Osteocyte (in vitro differentiated cells): ENCODE measurements at regions not wholly inside any gene's neighbourhood (a gene's known extent, or its start where the extent isn't known, plus 50 kb on each side); places are given as distances from the start of the nearest gene placed in this dataset.

Source experiments
- DNase-seq: peaks from one replicate; pipeline ENCODE4 v3.0.0; 2021; ENCODE audit warnings: mixed read lengths; ENCODE audit not compliant: unreplicated experiment; ENCODE audit errors: extremely low spot score
- H3K27ac Mint-ChIP-seq: one replicate; pipeline ENCODE4 v1.8.0; 2021; ENCODE audit warnings: mild to moderate bottlenecking, mixed read lengths; ENCODE audit not compliant: unreplicated experiment
- H3K27me3 Mint-ChIP-seq: one replicate; pipeline ENCODE4 v1.8.0; 2021; ENCODE audit warnings: mixed read lengths; ENCODE audit not compliant: unreplicated experiment
- H3K36me3 Mint-ChIP-seq: one replicate; pipeline ENCODE4 v1.8.0; 2021; ENCODE audit warnings: mixed read lengths; ENCODE audit not compliant: unreplicated experiment
- H3K4me1 Mint-ChIP-seq: one replicate; pipeline ENCODE4 v1.8.0; 2021; ENCODE audit warnings: mixed read lengths; ENCODE audit not compliant: unreplicated experiment
- H3K4me3 Mint-ChIP-seq: one replicate; pipeline ENCODE4 v1.8.0; 2021; ENCODE audit warnings: mild to moderate bottlenecking, moderate library complexity, mixed read lengths; ENCODE audit not compliant: unreplicated experiment
- H3K9me3 Mint-ChIP-seq: one replicate; pipeline ENCODE4 v1.8.0; 2021; ENCODE audit warnings: mixed read lengths; ENCODE audit not compliant: unreplicated experiment
- TF ChIP-seq, protein P1 (sequence below): fragments of 200-600 bp; sonication (generic); IDR thresholded peaks from 2 replicates; pipeline ENCODE4 v1.5.0; 2021; ENCODE audit warnings: antibody characterized with exemption, mild to moderate bottlenecking, moderate library complexity

DNA sequence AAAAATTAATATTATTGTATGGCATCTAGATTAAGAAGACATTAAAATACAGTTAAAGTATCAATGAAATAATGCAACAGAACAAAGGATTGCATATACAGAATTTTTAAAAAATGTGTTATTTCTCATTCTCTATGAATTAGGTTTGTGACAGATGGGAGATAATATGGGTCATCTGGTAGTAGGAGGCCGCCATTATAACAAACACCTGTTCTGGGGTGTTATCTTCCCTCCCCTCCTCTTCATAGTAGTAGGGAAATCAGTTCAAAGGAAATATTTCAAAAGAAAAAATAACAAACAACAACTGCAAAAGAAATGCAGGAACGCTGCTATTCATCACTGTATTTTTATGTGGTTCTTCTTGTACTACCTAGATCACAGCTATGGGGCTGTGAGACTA, 187.0 kb upstream of the ATP2B1 start:
- Mint-ChIP-seq H3K36me3 (no peaks in the 10 kb centered on the region), H3K27ac (no peak overlapping the region), H3K4me1 (peaks cover 25% of the 10 kb centered on the region), H3K9me3 (peaks cover 4% of the 10 kb centered on the region), H3K4me3 (no peak overlapping the region), H3K27me3 (no peaks in the 10 kb centered on the region)
- DNase-seq = no peak
- TF ChIP-seq, protein P1, sequence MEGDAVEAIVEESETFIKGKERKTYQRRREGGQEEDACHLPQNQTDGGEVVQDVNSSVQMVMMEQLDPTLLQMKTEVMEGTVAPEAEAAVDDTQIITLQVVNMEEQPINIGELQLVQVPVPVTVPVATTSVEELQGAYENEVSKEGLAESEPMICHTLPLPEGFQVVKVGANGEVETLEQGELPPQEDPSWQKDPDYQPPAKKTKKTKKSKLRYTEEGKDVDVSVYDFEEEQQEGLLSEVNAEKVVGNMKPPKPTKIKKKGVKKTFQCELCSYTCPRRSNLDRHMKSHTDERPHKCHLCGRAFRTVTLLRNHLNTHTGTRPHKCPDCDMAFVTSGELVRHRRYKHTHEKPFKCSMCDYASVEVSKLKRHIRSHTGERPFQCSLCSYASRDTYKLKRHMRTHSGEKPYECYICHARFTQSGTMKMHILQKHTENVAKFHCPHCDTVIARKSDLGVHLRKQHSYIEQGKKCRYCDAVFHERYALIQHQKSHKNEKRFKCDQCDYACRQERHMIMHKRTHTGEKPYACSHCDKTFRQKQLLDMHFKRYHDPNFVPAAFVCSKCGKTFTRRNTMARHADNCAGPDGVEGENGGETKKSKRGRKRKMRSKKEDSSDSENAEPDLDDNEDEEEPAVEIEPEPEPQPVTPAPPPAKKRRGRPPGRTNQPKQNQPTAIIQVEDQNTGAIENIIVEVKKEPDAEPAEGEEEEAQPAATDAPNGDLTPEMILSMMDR = no peak

DNA sequence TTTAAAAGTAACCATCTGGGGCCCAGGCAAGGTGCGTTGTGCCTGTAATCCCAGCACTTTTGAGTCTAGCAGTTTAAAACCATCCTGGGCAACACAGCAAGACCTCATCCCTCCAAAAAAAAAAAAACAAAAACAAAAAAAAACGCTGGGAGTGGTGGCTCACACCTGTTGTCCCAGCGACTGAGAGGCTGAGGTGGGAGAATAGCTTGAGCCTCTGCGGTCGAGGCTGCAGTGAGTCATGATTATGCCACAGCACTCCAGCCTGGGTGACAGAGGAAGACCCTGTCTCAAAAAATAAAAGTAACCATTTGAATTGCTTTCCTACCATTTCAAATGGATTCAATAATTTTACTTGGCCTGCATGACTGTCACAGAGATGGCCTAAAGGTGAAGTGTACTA, 186.5 kb upstream of the ATP2B1 start:
- H3K4me3 Mint-ChIP-seq = no peak overlapping the region
- DNase-seq = no peak
- peaks cover 7% of the 10 kb centered on the region for H3K9me3 Mint-ChIP-seq
- no peaks in the 10 kb centered on the region for H3K27me3 Mint-ChIP-seq
- H3K27ac Mint-ChIP-seq = peak overlapping the region; percentile 84
- H3K4me1 Mint-ChIP-seq = peaks cover 23% of the 10 kb centered on the region
- TF ChIP-seq, protein P1 = no peak
- H3K36me3 Mint-ChIP-seq = no peaks in the 10 kb centered on the region

DNA sequence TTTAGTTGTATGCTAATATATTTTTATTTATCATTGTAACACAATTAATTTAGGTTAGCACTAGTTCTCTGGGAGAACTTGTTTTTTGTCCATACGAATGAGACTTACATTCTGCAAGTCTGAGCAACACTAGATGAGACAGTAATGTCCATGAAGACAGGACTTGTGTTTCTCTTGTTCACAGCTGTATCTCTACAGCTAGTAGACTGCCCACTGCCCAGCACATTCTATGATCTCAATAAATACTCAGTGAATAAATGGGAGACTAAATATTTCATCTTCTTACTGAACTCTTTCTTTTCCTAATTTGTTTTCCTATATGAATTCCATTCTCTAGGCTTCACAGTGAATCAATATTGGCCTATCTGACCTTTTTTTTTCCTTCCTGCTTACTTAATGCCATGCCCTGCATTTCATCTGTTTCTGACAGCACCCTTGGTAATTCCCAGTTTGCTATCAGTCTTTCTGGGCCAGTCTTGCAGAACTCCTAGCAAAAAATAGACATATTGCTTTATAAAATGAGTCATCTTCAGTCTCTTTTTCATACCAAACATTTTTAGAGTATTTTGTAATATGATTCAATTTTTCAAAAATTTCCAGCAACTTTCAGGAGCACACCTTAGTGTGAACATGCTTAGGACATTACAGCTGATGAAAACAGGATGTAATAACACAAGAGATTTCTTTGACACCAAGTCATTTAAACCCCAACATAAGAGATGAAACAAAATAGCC, 185.5 kb upstream of the ATP2B1 start:
- Mint-ChIP-seq H3K36me3 (no peaks in the 10 kb centered on the region), H3K4me1 (peaks cover 18% of the 10 kb centered on the region), H3K4me3 (no peak overlapping the region), H3K9me3 (peaks cover 7% of the 10 kb centered on the region), H3K27me3 (no peaks in the 10 kb centered on the region), H3K27ac (peak overlapping the region; percentile 84)
- TF ChIP-seq, protein P1 = no peak
- DNase-seq = no peak

DNA sequence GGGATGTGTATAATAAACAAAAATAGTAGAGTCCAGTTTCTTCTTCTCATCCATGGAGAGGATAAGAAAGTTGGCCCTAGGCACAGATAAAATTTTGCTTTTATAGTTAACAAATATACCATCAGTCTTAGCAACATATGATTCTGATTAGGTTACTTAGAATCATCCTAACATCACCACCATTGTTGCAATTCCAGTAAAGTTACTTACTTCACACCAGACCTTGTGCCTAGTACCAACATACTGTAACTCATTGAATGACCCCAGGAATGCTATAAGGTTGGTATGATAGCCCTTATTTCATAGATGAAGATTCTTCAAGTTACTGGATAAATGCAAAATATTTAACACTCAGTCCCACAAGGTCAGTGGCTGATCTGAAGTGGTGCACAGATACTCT, 183.8 kb upstream of the ATP2B1 start:
- TF ChIP-seq, protein P1 = no peak
- Mint-ChIP-seq H3K4me3 (no peak overlapping the region), H3K27me3 (no peaks in the 10 kb centered on the region), H3K36me3 (no peaks in the 10 kb centered on the region), H3K9me3 (peaks cover 7% of the 10 kb centered on the region), H3K4me1 (peaks cover 21% of the 10 kb centered on the region), H3K27ac (no peak overlapping the region)
- DNase-seq = no peak

DNA sequence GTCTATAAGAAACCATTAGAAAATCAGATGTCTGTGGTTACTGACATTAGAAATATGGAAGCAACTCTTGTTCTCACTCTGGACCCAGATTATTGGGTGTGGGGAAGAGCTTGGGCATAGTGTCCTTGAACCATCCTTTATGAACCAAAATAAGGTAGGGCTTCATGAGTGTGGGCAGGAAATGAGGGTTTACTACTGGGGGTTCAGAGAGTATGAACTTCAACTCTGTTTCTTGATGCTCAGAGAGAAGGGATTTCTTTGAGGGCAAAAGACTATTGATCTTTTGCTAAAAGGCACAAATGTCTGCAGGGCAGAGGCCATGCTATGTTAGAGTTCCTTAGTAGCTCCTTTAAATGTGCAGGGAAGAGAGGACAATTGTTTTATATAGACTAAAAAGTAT, 183.3 kb upstream of the ATP2B1 start:
- H3K27me3 Mint-ChIP-seq = no peaks in the 10 kb centered on the region
- H3K4me3 Mint-ChIP-seq = no peak overlapping the region
- no peak overlapping the region for H3K27ac Mint-ChIP-seq
- peaks cover 7% of the 10 kb centered on the region for H3K9me3 Mint-ChIP-seq
- peaks cover 21% of the 10 kb centered on the region for H3K4me1 Mint-ChIP-seq
- TF ChIP-seq, protein P1 = no peak
- no peak for DNase-seq
- no peaks in the 10 kb centered on the region for H3K36me3 Mint-ChIP-seq
